GM12872 (cell line): ENCODE measurements at regions not wholly inside any gene's neighbourhood (a gene's known extent, or its start where the extent isn't known, plus 50 kb on each side); places are given as distances from the start of the nearest gene placed in this dataset.

Experiments used
- TF ChIP-seq, protein P1 (sequence below): IDR thresholded peaks from 3 replicates; pipeline ENCODE4 v1.5.1; 2011; ENCODE audit warnings: low read depth, mild to moderate bottlenecking, low read length, moderate library complexity; ENCODE audit not compliant: insufficient read depth

DNA sequence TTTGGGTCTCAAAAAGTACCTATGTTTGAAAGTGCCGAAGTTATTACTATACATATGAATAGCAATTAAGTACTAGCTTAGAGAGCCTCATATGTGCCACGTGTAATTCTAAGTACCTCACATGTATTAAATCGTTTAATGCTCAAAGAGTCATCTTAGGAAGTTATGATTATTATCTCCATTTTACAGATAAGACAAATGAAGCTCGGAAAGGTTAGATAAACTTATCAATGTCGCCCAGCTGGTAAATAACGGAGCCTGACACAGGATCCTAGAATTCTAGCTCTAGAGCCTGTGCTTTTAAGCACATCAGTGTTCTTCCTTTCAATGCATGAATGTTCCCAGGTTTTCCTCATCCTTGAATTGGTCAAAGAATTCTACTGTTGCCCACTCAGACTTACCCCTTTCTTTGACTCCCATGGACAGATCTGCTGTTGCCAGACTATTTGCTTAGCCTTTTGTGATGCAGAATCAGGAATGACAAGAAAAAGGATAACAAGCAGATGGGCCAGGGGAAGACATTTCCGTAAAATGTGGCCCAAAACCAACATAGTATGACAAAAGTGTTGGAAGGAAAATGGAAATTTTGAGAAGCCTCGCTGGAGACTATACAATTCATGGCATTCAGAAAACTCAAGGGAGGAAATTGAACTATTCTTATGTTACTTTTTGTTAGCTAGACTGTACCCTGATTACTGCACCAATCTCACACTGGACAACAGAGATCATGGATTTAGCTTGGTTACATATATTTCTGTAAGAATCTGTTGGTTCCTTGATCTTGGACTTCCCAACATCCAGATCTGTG lies 237.1 kb upstream of the CITED2 start:
- TF ChIP-seq, protein P1, sequence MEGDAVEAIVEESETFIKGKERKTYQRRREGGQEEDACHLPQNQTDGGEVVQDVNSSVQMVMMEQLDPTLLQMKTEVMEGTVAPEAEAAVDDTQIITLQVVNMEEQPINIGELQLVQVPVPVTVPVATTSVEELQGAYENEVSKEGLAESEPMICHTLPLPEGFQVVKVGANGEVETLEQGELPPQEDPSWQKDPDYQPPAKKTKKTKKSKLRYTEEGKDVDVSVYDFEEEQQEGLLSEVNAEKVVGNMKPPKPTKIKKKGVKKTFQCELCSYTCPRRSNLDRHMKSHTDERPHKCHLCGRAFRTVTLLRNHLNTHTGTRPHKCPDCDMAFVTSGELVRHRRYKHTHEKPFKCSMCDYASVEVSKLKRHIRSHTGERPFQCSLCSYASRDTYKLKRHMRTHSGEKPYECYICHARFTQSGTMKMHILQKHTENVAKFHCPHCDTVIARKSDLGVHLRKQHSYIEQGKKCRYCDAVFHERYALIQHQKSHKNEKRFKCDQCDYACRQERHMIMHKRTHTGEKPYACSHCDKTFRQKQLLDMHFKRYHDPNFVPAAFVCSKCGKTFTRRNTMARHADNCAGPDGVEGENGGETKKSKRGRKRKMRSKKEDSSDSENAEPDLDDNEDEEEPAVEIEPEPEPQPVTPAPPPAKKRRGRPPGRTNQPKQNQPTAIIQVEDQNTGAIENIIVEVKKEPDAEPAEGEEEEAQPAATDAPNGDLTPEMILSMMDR, result no peak

- TF ChIP-seq, protein P1, result no peak
Measured at GRCh38 chr6:139608466-139609261, 234.2 kb upstream of the CITED2 start.

- TF ChIP-seq, protein P1, result no peak
Measured at GRCh38 chr6:139605350-139605749, 230.9 kb upstream of the CITED2 start.

GRCh38 chr6:139603581-139603980 lies 229.1 kb upstream of the CITED2 start:
- TF ChIP-seq, protein P1, result no peak

GRCh38 chr6:139602577-139602976 lies 228.1 kb upstream of the CITED2 start:
- TF ChIP-seq, protein P1, result no peak

DNA sequence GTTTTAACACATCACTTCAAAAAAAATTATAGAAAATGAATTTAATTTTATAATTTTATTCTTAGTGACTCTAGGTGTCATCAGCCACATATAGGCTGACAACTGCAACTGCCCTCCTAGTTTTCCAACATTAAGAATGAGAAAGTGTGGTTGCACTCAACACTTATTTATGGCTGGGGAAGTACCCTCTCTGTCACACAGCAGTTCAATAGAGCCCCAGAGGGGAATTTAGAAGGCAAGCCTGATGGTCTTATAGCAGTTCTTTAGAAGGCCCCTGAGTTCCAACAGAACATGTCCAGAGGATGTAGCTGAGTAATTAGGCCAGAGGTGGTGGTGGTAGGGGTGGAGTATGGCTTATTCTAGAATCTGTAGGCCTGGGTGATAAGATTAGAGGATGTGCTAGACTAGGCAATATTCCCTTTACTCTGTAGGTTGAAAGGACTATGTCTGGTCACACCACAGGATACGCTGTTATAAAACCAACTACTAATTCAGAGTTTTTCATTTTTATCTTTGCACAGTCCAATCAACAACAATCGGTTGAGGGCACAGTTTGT lies 226.5 kb upstream of the CITED2 start:
- TF ChIP-seq, protein P1, result no peak

DNA sequence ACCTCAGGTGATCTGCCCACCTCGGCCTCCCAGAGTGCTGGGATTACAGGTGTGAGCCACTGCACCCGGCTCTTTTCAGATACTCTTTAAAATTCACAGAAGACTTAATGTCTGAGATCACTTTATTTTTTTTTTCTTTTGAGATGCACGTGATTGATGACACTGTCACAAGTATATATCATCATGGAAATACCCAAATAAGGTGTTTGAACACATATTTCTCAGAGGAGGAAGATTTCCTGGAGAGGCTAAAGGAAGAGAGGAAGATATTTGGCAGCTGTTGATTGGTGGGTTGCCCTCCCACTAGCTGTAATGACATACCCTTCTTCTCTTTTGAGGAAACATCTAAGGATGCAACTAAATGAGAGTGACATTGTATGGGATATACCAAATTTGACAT lies 225.9 kb upstream of the CITED2 start:
- TF ChIP-seq, protein P1, result no peak
